ENCODE measurements at regions not wholly inside any gene's neighbourhood (a gene's known extent, or its start where the extent isn't known, plus 50 kb on each side); places are given as distances from the start of the nearest gene placed in this dataset.

- no peak overlapping the region for H3K4me3 ChIP-seq (replicated peaks; ENCODE audit: low read depth, low read length)
- no peaks in the 10 kb centered on the region for H3K27me3 ChIP-seq (replicated peaks; ENCODE audit: control insufficient read depth, insufficient read depth, low read length)
- TF ChIP-seq CTCF (IDR thresholded peaks at IDR 0.05; ENCODE audit: insufficient read depth, low read length, poor library complexity, severe bottlenecking) = no peak
- no peaks in the 10 kb centered on the region for H3K36me3 ChIP-seq (ENCODE audit: control insufficient read depth, insufficient read depth, low read length)
- DNase-seq (ENCODE audit: extremely low read depth, insufficient read length) = no peak
These were observed 235.3 kb downstream of the BTBD3 start for GRCh38 chr20:12152996-12153395.

- no peak for TF ChIP-seq CTCF (IDR thresholded peaks at IDR 0.05; ENCODE audit: insufficient read depth, low read length, poor library complexity, severe bottlenecking)
- no peaks in the 10 kb centered on the region for H3K36me3 ChIP-seq (ENCODE audit: control insufficient read depth, insufficient read depth, low read length)
- DNase-seq (ENCODE audit: extremely low read depth, insufficient read length) = no peak
- no peak overlapping the region for H3K4me3 ChIP-seq (replicated peaks; ENCODE audit: low read depth, low read length)
- H3K27me3 ChIP-seq (replicated peaks; ENCODE audit: control insufficient read depth, insufficient read depth, low read length) = no peaks in the 10 kb centered on the region
These were observed 235.9 kb downstream of the BTBD3 start for GRCh38 chr20:12153628-12154027.

- DNase-seq (ENCODE audit: extremely low read depth, insufficient read length) = no peak
- Histone ChIP-seq H3K27me3 (replicated peaks; ENCODE audit: control insufficient read depth, insufficient read depth, low read length) (no peaks in the 10 kb centered on the region), H3K4me3 (replicated peaks; ENCODE audit: low read depth, low read length) (no peak overlapping the region), H3K36me3 (ENCODE audit: control insufficient read depth, insufficient read depth, low read length) (no peaks in the 10 kb centered on the region)
- no peak for TF ChIP-seq CTCF (IDR thresholded peaks at IDR 0.05; ENCODE audit: insufficient read depth, low read length, poor library complexity, severe bottlenecking)
These were observed 238.6 kb downstream of the BTBD3 start for GRCh38 chr20:12156252-12156651.

GRCh38 chr20:12159261-12159660, 241.6 kb downstream of the BTBD3 start:
- H3K36me3 ChIP-seq (ENCODE audit: control insufficient read depth, insufficient read depth, low read length) = no peaks in the 10 kb centered on the region
- TF ChIP-seq CTCF (IDR thresholded peaks at IDR 0.05; ENCODE audit: insufficient read depth, low read length, poor library complexity, severe bottlenecking) = no peak
- no peak overlapping the region for H3K4me3 ChIP-seq (replicated peaks; ENCODE audit: low read depth, low read length)
- DNase-seq (ENCODE audit: extremely low read depth, insufficient read length) = no peak
- no peaks in the 10 kb centered on the region for H3K27me3 ChIP-seq (replicated peaks; ENCODE audit: control insufficient read depth, insufficient read depth, low read length)

- no peaks in the 10 kb centered on the region for H3K27me3 ChIP-seq (replicated peaks; ENCODE audit: control insufficient read depth, insufficient read depth, low read length)
- TF ChIP-seq CTCF (IDR thresholded peaks at IDR 0.05; ENCODE audit: insufficient read depth, low read length, poor library complexity, severe bottlenecking) = no peak
- DNase-seq (ENCODE audit: extremely low read depth, insufficient read length) = no peak
These were observed 244.0 kb downstream of the BTBD3 start for GRCh38 chr20:12161734-12162133.

GRCh38 chr20:12166053-12166717, 248.5 kb downstream of the BTBD3 start:
- no peak for TF ChIP-seq CTCF (IDR thresholded peaks at IDR 0.05; ENCODE audit: insufficient read depth, low read length, poor library complexity, severe bottlenecking)

More at GRCh38 chr20:12161734-12162133, 244.0 kb downstream of the BTBD3 start:
- H3K36me3 ChIP-seq (ENCODE audit: control insufficient read depth, insufficient read depth, low read length) = no peaks in the 10 kb centered on the region
- no peak overlapping the region for H3K4me3 ChIP-seq (replicated peaks; ENCODE audit: low read depth, low read length)

More at GRCh38 chr20:12166053-12166717, 248.5 kb downstream of the BTBD3 start:
- Histone ChIP-seq H3K27me3 (replicated peaks; ENCODE audit: control insufficient read depth, insufficient read depth, low read length) (no peaks in the 10 kb centered on the region), H3K4me3 (replicated peaks; ENCODE audit: low read depth, low read length) (no peak overlapping the region), H3K36me3 (ENCODE audit: control insufficient read depth, insufficient read depth, low read length) (no peaks in the 10 kb centered on the region)
- no peak for DNase-seq (ENCODE audit: extremely low read depth, insufficient read length)

Data from GM06990 (cell line).